Endothelial cell of umbilical vein (primary cell): ENCODE measurements at regions not wholly inside any gene's neighbourhood (a gene's known extent, or its start where the extent isn't known, plus 50 kb on each side); places are given as distances from the start of the nearest gene placed in this dataset.
"Not testable (repeated sequence)": the region's sequence is repeated elsewhere in the genome, so short reads cannot be mapped to it uniquely, and the experiment has no call there.

Source experiments
- CTCF ChIP-seq, 2 donors: IDR thresholded peaks; 1 replicate in 1 of 2; 2 replicates in 1 of 2; pipeline ENCODE4 v1.5.1; 2011; ENCODE audit warnings: low read length in 2 of 2, mild to moderate bottlenecking in 2 of 2, moderate library complexity in 2 of 2, control low read depth in 1 of 2, inconsistent platforms in 1 of 2, low read depth in 1 of 2; ENCODE audit not compliant: insufficient read depth in 1 of 2; ENCODE audit errors: extremely low read depth in 1 of 2
- EZH2 ChIP-seq: IDR thresholded peaks from 2 replicates; pipeline ENCODE4 v1.6.1; 2012; ENCODE audit warnings: borderline replicate concordance, low read depth, mild to moderate bottlenecking, moderate library complexity, low read length, inconsistent platforms; ENCODE audit not compliant: severe bottlenecking
- JUN ChIP-seq: IDR thresholded peaks from 2 replicates; pipeline ENCODE4 v1.6.1; 2011; ENCODE audit warnings: borderline replicate concordance, low read depth; ENCODE audit not compliant: insufficient read length, insufficient read depth
- MYC ChIP-seq: IDR thresholded peaks from one replicate; pipeline ENCODE4 v1.6.1; 2011; ENCODE audit warnings: mild to moderate bottlenecking, low read depth, low read length
- POLR2A ChIP-seq: IDR thresholded peaks from 2 replicates; pipeline ENCODE4 v1.6.1; 2012; ENCODE audit warnings: low read depth, mild to moderate bottlenecking, control low read depth, low read length

- not testable (repeated sequence) for TF ChIP-seq EZH2; CTCF (IDR thresholded peaks at IDR 0.05; ENCODE audit: extremely low read depth in 1 of 2, insufficient read depth in 1 of 2, low read depth in 1 of 2, low read length in 2 of 2); JUN; POLR2A; MYC
Measured at GRCh38 chr4:82279550-82279949, 94.2 kb downstream of the HNRNPD start.
